HEK293 (cell line): ENCODE measurements at regions not wholly inside any gene's neighbourhood (a gene's known extent, or its start where the extent isn't known, plus 50 kb on each side); places are given as distances from the start of the nearest gene placed in this dataset.

ENCODE experiments used
- CTCF ChIA-PET: fragments of 350-600 bp; formaldehyde crosslinking; extraction: SDS; loops from one replicate; lab custom pipeline; 2021; ENCODE audit warnings: antibody characterized with exemption; lab: Yijun Ruan, JAX
- POLR2A ChIA-PET: fragments of 300-600 bp; formaldehyde crosslinking; extraction: SDS; loops from one replicate; lab custom pipeline; 2020; ENCODE audit warnings: antibody characterized with exemption, inconsistent platforms; lab: Yijun Ruan, JAX
- H3K27ac ChIP-seq: fragments of 200-500 bp; sonication (Bioruptor generic); 2 replicates; pipeline ENCODE4 v1.5.1; 2014; ENCODE audit warnings: low read depth, low read length, control low read depth, inconsistent platforms; ENCODE audit errors: extremely low read depth
- H3K36me3 ChIP-seq, 2 experiments: fragments of 200-500 bp in 1 of 2; sonication (Bioruptor generic) in 1 of 2; 1 replicate in 1 of 2; 2 replicates in 1 of 2; pipeline ENCODE4 v1.5.1; 2014 to 2017; ENCODE audit warnings: inconsistent platforms in 2 of 2, low read length in 2 of 2; ENCODE audit not compliant: control insufficient read depth in 2 of 2, insufficient read depth in 1 of 2
- H3K4me1 ChIP-seq: fragments of 200-500 bp; sonication (Bioruptor generic); 2 replicates; pipeline ENCODE4 v1.5.1; 2014; ENCODE audit warnings: mild to moderate bottlenecking, low read length, inconsistent platforms; ENCODE audit not compliant: control insufficient read depth, insufficient read depth
- H3K4me3 ChIP-seq: 2 replicates; pipeline ENCODE4 v1.5.1; 2011; ENCODE audit warnings: low read depth, mild to moderate bottlenecking, control low read depth, low read length, moderate library complexity
- H3K9me3 ChIP-seq: fragments of 200-500 bp; sonication (Bioruptor generic); 2 replicates; pipeline ENCODE4 v1.5.1; 2014; ENCODE audit warnings: low read depth, low read length, inconsistent platforms; ENCODE audit not compliant: control insufficient read depth, insufficient read depth
- GLI4 ChIP-seq: fragments of 450-650 bp; formaldehyde crosslinking; IDR thresholded peaks from 2 replicates; pipeline ENCODE4 v1.5.1; 2016; ENCODE audit warnings: missing biosample characterization, missing genetic modification characterization
- HIC1 ChIP-seq: fragments of 450-650 bp; formaldehyde crosslinking; IDR thresholded peaks from 2 replicates; pipeline ENCODE4 v1.5.1; 2016; ENCODE audit warnings: missing biosample characterization, missing genetic modification characterization
- HOXD13 ChIP-seq: sonication (generic); formaldehyde crosslinking; IDR thresholded peaks from 2 replicates; pipeline ENCODE4 v1.8.0; 2022; ENCODE audit warnings: missing genetic modification reagents, borderline replicate concordance
- PRDM10 ChIP-seq: fragments of 450-650 bp; formaldehyde crosslinking; IDR thresholded peaks from 2 replicates; pipeline ENCODE4 v1.5.1; 2016; ENCODE audit warnings: missing biosample characterization, missing genetic modification characterization
- PRDM2 ChIP-seq: fragments of 450-650 bp; formaldehyde crosslinking; IDR thresholded peaks from 2 replicates; pipeline ENCODE4 v1.5.1; 2016; ENCODE audit warnings: missing biosample characterization, missing genetic modification characterization, borderline replicate concordance
- ZNF132 ChIP-seq: fragments of 450-650 bp; formaldehyde crosslinking; IDR thresholded peaks from 2 replicates; pipeline ENCODE4 v1.5.1; 2017; ENCODE audit warnings: missing biosample characterization, missing genetic modification characterization, borderline replicate concordance
- ZNF223 ChIP-seq: fragments of 450-650 bp; formaldehyde crosslinking; IDR thresholded peaks from 2 replicates; pipeline ENCODE4 v1.5.1; 2016; ENCODE audit warnings: missing biosample characterization, missing genetic modification characterization
- ZNF335 ChIP-seq: fragments of 450-650 bp; formaldehyde crosslinking; conservative IDR thresholded peaks from 2 replicates; pipeline ENCODE4 v1.5.1; 2016; ENCODE audit warnings: missing biosample characterization, missing genetic modification characterization

GRCh38 chr2:191593622-191594385 lies 84.1 kb upstream of the NABP1 start (continued):
- TF ChIP-seq PRDM2 (no peak), ZNF223 (no peak), HIC1 (no peak), GLI4 (tag by site-specific recombination) (no peak)

GRCh38 chr2:191597186-191597751 lies 80.7 kb upstream of the NABP1 start:
- Histone ChIP-seq H3K4me1 (no peaks in the 10 kb centered on the region), H3K9me3 (no peaks in the 10 kb centered on the region)
- CTCF ChIA-PET: no interaction called here
- POLR2A ChIA-PET: no interaction called here
- TF ChIP-seq PRDM10 (tag by site-specific recombination) (peak; percentile 59; the same call in 1 of the 2 replicates), ZNF335 (peak; percentile 28; the same call in 1 of the 2 replicates), ZNF132 (tag by site-specific recombination) (no peak)
- TF ChIP-seq, all 188 proteins: peak for 2
- Histone ChIP-seq H3K4me3 (no peak overlapping the region), H3K27ac (no peak overlapping the region), H3K36me3 (no peaks in the 10 kb centered on the region)

GRCh38 chr2:191598296-191598695 lies 79.6 kb upstream of the NABP1 start:
- H3K4me1 ChIP-seq: no peaks in the 10 kb centered on the region
- H3K9me3 ChIP-seq: no peaks in the 10 kb centered on the region
- CTCF ChIA-PET: interaction anchor here (0.8 kb wide), 1 partner anchor 40 kb away, joined by 3 read pairs; no protein-coding TSS in a partner anchor
- H3K36me3 ChIP-seq: no peaks in the 10 kb centered on the region
- no peak overlapping the region for H3K27ac ChIP-seq
- POLR2A ChIA-PET: no interaction called here
- TF ChIP-seq HOXD13 (CRISPR knock-in tag): no peak
- H3K4me3 ChIP-seq: no peak overlapping the region
